Endothelial cell (in vitro differentiated cells): ENCODE measurements at regions not wholly inside any gene's neighbourhood (a gene's known extent, or its start where the extent isn't known, plus 50 kb on each side); places are given as distances from the start of the nearest gene placed in this dataset.

ENCODE experiments used
- DNase-seq: peaks from one replicate; pipeline ENCODE4 v3.0.0; 2021; ENCODE audit warnings: low spot score
- H3K27ac Mint-ChIP-seq: one replicate; pipeline ENCODE4 v1.8.0; 2021; ENCODE audit warnings: mixed read lengths, inconsistent platforms; ENCODE audit not compliant: unreplicated experiment
- H3K27me3 Mint-ChIP-seq: one replicate; pipeline ENCODE4 v1.8.0; 2021; ENCODE audit warnings: mild to moderate bottlenecking, moderate library complexity, mixed read lengths, inconsistent platforms; ENCODE audit not compliant: unreplicated experiment
- H3K36me3 Mint-ChIP-seq: one replicate; pipeline ENCODE4 v1.8.0; 2021; ENCODE audit warnings: mild to moderate bottlenecking, low read depth, mixed read lengths, inconsistent platforms; ENCODE audit not compliant: unreplicated experiment
- H3K4me1 Mint-ChIP-seq: one replicate; pipeline ENCODE4 v1.8.0; 2021; ENCODE audit warnings: mild to moderate bottlenecking, mixed read lengths, inconsistent platforms; ENCODE audit not compliant: unreplicated experiment
- H3K4me3 Mint-ChIP-seq: one replicate; pipeline ENCODE4 v1.8.0; 2021; ENCODE audit warnings: mild to moderate bottlenecking, mixed read lengths, inconsistent platforms; ENCODE audit not compliant: unreplicated experiment
- H3K9me3 Mint-ChIP-seq: one replicate; pipeline ENCODE4 v1.8.0; 2021; ENCODE audit warnings: mixed read lengths, inconsistent platforms; ENCODE audit not compliant: unreplicated experiment
- CTCF ChIP-seq: fragments of 200-600 bp; sonication (generic); IDR thresholded peaks from one replicate; pipeline ENCODE4 v1.5.0; 2021; ENCODE audit warnings: antibody characterized with exemption; ENCODE audit not compliant: unreplicated experiment

- no peak for TF ChIP-seq CTCF
- Mint-ChIP-seq H3K4me1 (peaks cover 3% of the 10 kb centered on the region), H3K9me3 (no peaks in the 10 kb centered on the region), H3K27ac (no peak overlapping the region), H3K36me3 (no peaks in the 10 kb centered on the region), H3K27me3 (peaks cover 2% of the 10 kb centered on the region), H3K4me3 (no peak overlapping the region)
- DNase-seq, result no peak
Measured at GRCh38 chr22:27387561-27387960, 414.0 kb downstream of the MN1 start.

GRCh38 chr22:27388090-27388600, 413.4 kb downstream of the MN1 start:
- Mint-ChIP-seq H3K27me3 (peaks cover 2% of the 10 kb centered on the region), H3K36me3 (no peaks in the 10 kb centered on the region)
- TF ChIP-seq CTCF, result no peak

GRCh38 chr22:27389727-27390075, 411.9 kb downstream of the MN1 start:
- Mint-ChIP-seq H3K9me3 (no peaks in the 10 kb centered on the region), H3K27me3 (peaks cover 3% of the 10 kb centered on the region), H3K36me3 (no peaks in the 10 kb centered on the region), H3K4me3 (no peak overlapping the region), H3K27ac (no peak overlapping the region), H3K4me1 (peaks cover 3% of the 10 kb centered on the region)
- no peak for DNase-seq
- no peak for TF ChIP-seq CTCF

More at GRCh38 chr22:27388090-27388600, 413.4 kb downstream of the MN1 start:
- peaks cover 3% of the 10 kb centered on the region for H3K4me1 Mint-ChIP-seq
- H3K9me3 Mint-ChIP-seq, result no peaks in the 10 kb centered on the region
- no peak for DNase-seq
- H3K27ac Mint-ChIP-seq, result no peak overlapping the region
- H3K4me3 Mint-ChIP-seq, result no peak overlapping the region

- Mint-ChIP-seq H3K4me3 (no peak overlapping the region), H3K27me3 (peaks cover 3% of the 10 kb centered on the region), H3K27ac (no peak overlapping the region), H3K36me3 (no peaks in the 10 kb centered on the region), H3K4me1 (peaks cover 3% of the 10 kb centered on the region), H3K9me3 (no peaks in the 10 kb centered on the region)
- no peak for TF ChIP-seq CTCF
- no peak for DNase-seq
Measured at GRCh38 chr22:27391092-27391770, 410.3 kb downstream of the MN1 start.

- H3K4me3 Mint-ChIP-seq, result no peak overlapping the region
- H3K9me3 Mint-ChIP-seq, result no peaks in the 10 kb centered on the region
- peaks cover 1% of the 10 kb centered on the region for H3K27me3 Mint-ChIP-seq
- no peak for DNase-seq
- no peaks in the 10 kb centered on the region for H3K36me3 Mint-ChIP-seq
- peaks cover 3% of the 10 kb centered on the region for H3K4me1 Mint-ChIP-seq
- no peak overlapping the region for H3K27ac Mint-ChIP-seq
- no peak for TF ChIP-seq CTCF
Measured at GRCh38 chr22:27393371-27393770, 408.2 kb downstream of the MN1 start.
